ENCODE measurements at regions not wholly inside any gene's neighbourhood (a gene's known extent, or its start where the extent isn't known, plus 50 kb on each side); places are given as distances from the start of the nearest gene placed in this dataset.

GRCh38 chr2:217461674-217462073, 541.1 kb downstream of the TNS1 start:
- TF ChIP-seq CTCF (IDR thresholded peaks at IDR 0.05) = no peak
- TF ChIP-seq POLR2AphosphoS5 (IDR thresholded peaks at IDR 0.05) = no peak
- TF ChIP-seq POLR2A (IDR thresholded peaks at IDR 0.05) = no peak

Measured in prostate gland (tissue), 2 donors.